Ishikawa (cell line): ENCODE measurements at regions not wholly inside any gene's neighbourhood (a gene's known extent, or its start where the extent isn't known, plus 50 kb on each side); places are given as distances from the start of the nearest gene placed in this dataset.

Source experiments
- CEBPB ChIP-seq: IDR thresholded peaks from 2 replicates; pipeline ENCODE4 v1.6.1; 2012
- CREB1 ChIP-seq: IDR thresholded peaks from 2 replicates; pipeline ENCODE4 v1.6.1; 2012; ENCODE audit warnings: low read depth
- EGR1 ChIP-seq: IDR thresholded peaks from 2 replicates; pipeline ENCODE4 v1.6.1; 2012
- EP300 ChIP-seq: IDR thresholded peaks from 2 replicates; pipeline ENCODE4 v1.6.1; 2012; ENCODE audit warnings: borderline replicate concordance
- FOXM1 ChIP-seq: IDR thresholded peaks from 2 replicates; pipeline ENCODE4 v1.6.1; 2012; ENCODE audit warnings: low read depth, borderline replicate concordance
- NFIC ChIP-seq: IDR thresholded peaks from 2 replicates; pipeline ENCODE4 v1.6.1; 2012
- RAD21 ChIP-seq: IDR thresholded peaks from 2 replicates; pipeline ENCODE4 v1.6.1; 2012; ENCODE audit warnings: low read depth
- REST ChIP-seq: IDR thresholded peaks from 2 replicates; pipeline ENCODE4 v1.6.1; 2012; ENCODE audit warnings: low read depth, mild to moderate bottlenecking
- TAF1 ChIP-seq: IDR thresholded peaks from 2 replicates; pipeline ENCODE4 v1.6.1; 2012; ENCODE audit warnings: low read depth, mild to moderate bottlenecking
- TCF12 ChIP-seq: IDR thresholded peaks from 2 replicates; pipeline ENCODE4 v1.6.1; 2012; ENCODE audit warnings: low read depth
- TEAD4 ChIP-seq: IDR thresholded peaks from 2 replicates; pipeline ENCODE4 v1.6.1; 2012
- USF1 ChIP-seq: IDR thresholded peaks from 2 replicates; pipeline ENCODE4 v1.6.1; 2012
- YY1 ChIP-seq: IDR thresholded peaks from 2 replicates; pipeline ENCODE4 v1.6.1; 2012; ENCODE audit warnings: low read depth
- ZBTB7A ChIP-seq: IDR thresholded peaks from 2 replicates; pipeline ENCODE4 v1.6.1; 2012; ENCODE audit warnings: low read depth

- TF ChIP-seq CEBPB (no peak), CREB1 (no peak), YY1 (no peak), REST (no peak)
Observed at GRCh38 chr5:88515881-88516819, 247.5 kb upstream of the TMEM161B start.

GRCh38 chr5:88515068-88515467, 246.4 kb upstream of the TMEM161B start:
- TF ChIP-seq RAD21 (no peak), TCF12 (no peak), EP300 (no peak), YY1 (no peak), EGR1 (no peak), REST (no peak)

- no peak for TF ChIP-seq REST
- TF ChIP-seq NFIC = no peak
- no peak for TF ChIP-seq CREB1
- TF ChIP-seq EGR1 = no peak
- TF ChIP-seq TAF1 = no peak
- no peak for TF ChIP-seq USF1
- TF ChIP-seq FOXM1 = no peak
- TF ChIP-seq ZBTB7A = no peak
Observed at GRCh38 chr5:88509403-88509802, 240.8 kb upstream of the TMEM161B start.

- TF ChIP-seq CREB1 (no peak), TEAD4 (no peak), FOXM1 (no peak), TAF1 (no peak), REST (no peak), CEBPB (no peak), YY1 (no peak), USF1 (no peak)
Observed at GRCh38 chr5:88507261-88507660, 238.6 kb upstream of the TMEM161B start.
